ENCODE measurements at regions not wholly inside any gene's neighbourhood (a gene's known extent, or its start where the extent isn't known, plus 50 kb on each side); places are given as distances from the start of the nearest gene placed in this dataset.
"Not testable (repeated sequence)": the region's sequence is repeated elsewhere in the genome, so short reads cannot be mapped to it uniquely, and the experiment has no call there.

GRCh38 chr1:176364236-176364905 lies 98.6 kb upstream of the PAPPA2 start:
- DNase-seq (ENCODE audit: extremely low spot score, unreplicated experiment): no peak
- no peaks in the 10 kb centered on the region for H3K36me3 Mint-ChIP-seq
- no peak overlapping the region for H3K27ac Mint-ChIP-seq
- no peaks in the 10 kb centered on the region for H3K9me3 Mint-ChIP-seq
- no peak for TF ChIP-seq CTCF (conservative IDR thresholded peaks at IDR 0.05)
- H3K27me3 Mint-ChIP-seq: peaks cover 3% of the 10 kb centered on the region
- H3K4me3 Mint-ChIP-seq: no peak overlapping the region
- no peaks in the 10 kb centered on the region for H3K4me1 Mint-ChIP-seq (ENCODE audit: unreplicated experiment)

- not testable (repeated sequence) for H3K27me3 Mint-ChIP-seq; H3K27ac Mint-ChIP-seq; H3K36me3 Mint-ChIP-seq; H3K4me1 Mint-ChIP-seq (ENCODE audit: unreplicated experiment); DNase-seq (ENCODE audit: extremely low spot score, unreplicated experiment); H3K4me3 Mint-ChIP-seq
- peaks cover 10% of the 10 kb centered on the region for H3K9me3 Mint-ChIP-seq
These were observed 113.8 kb upstream of the PAPPA2 start for GRCh38 chr1:176349135-176349715.

GRCh38 chr1:176341656-176342055 lies 121.3 kb upstream of the PAPPA2 start:
- Mint-ChIP-seq H3K27ac (no peak overlapping the region), H3K4me1 (ENCODE audit: unreplicated experiment) (no peaks in the 10 kb centered on the region), H3K9me3 (peaks cover 5% of the 10 kb centered on the region), H3K27me3 (peaks cover 3% of the 10 kb centered on the region), H3K4me3 (no peak overlapping the region), H3K36me3 (no peaks in the 10 kb centered on the region)
- DNase-seq (ENCODE audit: extremely low spot score, unreplicated experiment): no peak
- TF ChIP-seq CTCF (conservative IDR thresholded peaks at IDR 0.05): no peak

GRCh38 chr1:176338877-176339276 lies 124.1 kb upstream of the PAPPA2 start:
- no peak overlapping the region for H3K4me3 Mint-ChIP-seq
- no peaks in the 10 kb centered on the region for H3K9me3 Mint-ChIP-seq

GRCh38 chr1:176330782-176331181 lies 123.7 kb upstream of the COP1 start:
- H3K27ac Mint-ChIP-seq: no peak overlapping the region
- no peaks in the 10 kb centered on the region for H3K9me3 Mint-ChIP-seq
- no peaks in the 10 kb centered on the region for H3K4me1 Mint-ChIP-seq (ENCODE audit: unreplicated experiment)
- no peaks in the 10 kb centered on the region for H3K36me3 Mint-ChIP-seq
- H3K4me3 Mint-ChIP-seq: no peak overlapping the region
- TF ChIP-seq CTCF (conservative IDR thresholded peaks at IDR 0.05): no peak
- no peak for DNase-seq (ENCODE audit: extremely low spot score, unreplicated experiment)
- H3K27me3 Mint-ChIP-seq: no peaks in the 10 kb centered on the region

More at GRCh38 chr1:176338877-176339276, 124.1 kb upstream of the PAPPA2 start:
- Mint-ChIP-seq H3K36me3 (no peaks in the 10 kb centered on the region), H3K27me3 (peaks cover 3% of the 10 kb centered on the region), H3K4me1 (ENCODE audit: unreplicated experiment) (no peaks in the 10 kb centered on the region), H3K27ac (no peak overlapping the region)
- no peak for DNase-seq (ENCODE audit: extremely low spot score, unreplicated experiment)
- TF ChIP-seq CTCF (conservative IDR thresholded peaks at IDR 0.05): no peak

- H3K36me3 Mint-ChIP-seq: no peaks in the 10 kb centered on the region
- no peaks in the 10 kb centered on the region for H3K4me1 Mint-ChIP-seq (ENCODE audit: unreplicated experiment)
- no peak for DNase-seq (ENCODE audit: extremely low spot score, unreplicated experiment)
- no peaks in the 10 kb centered on the region for H3K9me3 Mint-ChIP-seq
- H3K4me3 Mint-ChIP-seq: no peak overlapping the region
- no peak overlapping the region for H3K27ac Mint-ChIP-seq
- no peak for TF ChIP-seq CTCF (conservative IDR thresholded peaks at IDR 0.05)
- no peaks in the 10 kb centered on the region for H3K27me3 Mint-ChIP-seq
These were observed 118.6 kb upstream of the COP1 start for GRCh38 chr1:176325664-176326063.
